Memory B cell (primary cell): ENCODE measurements at regions not wholly inside any gene's neighbourhood (a gene's known extent, or its start where the extent isn't known, plus 50 kb on each side); places are given as distances from the start of the nearest gene placed in this dataset.

Experiments
- ATAC-seq: fragments of 150-1000 bp; cut with Tn5 transposase; 2 replicates; pipeline ENCODE4 v1.10.0; 2021; ENCODE audit warnings: low read depth, mild to moderate bottlenecking, moderate library complexity
- DNase-seq, 2 donors: peaks; one replicate each; pipeline ENCODE4 v3.0.0; 2022; ENCODE audit warnings: low spot score in 2 of 2
- H3K27ac Mint-ChIP-seq: one replicate; pipeline ENCODE4 v1.8.0; 2022; ENCODE audit warnings: mild to moderate bottlenecking, moderate library complexity, mixed read lengths
- H3K27me3 Mint-ChIP-seq: one replicate; pipeline ENCODE4 v1.8.0; 2022; ENCODE audit warnings: mixed read lengths
- H3K36me3 Mint-ChIP-seq: one replicate; pipeline ENCODE4 v1.8.0; 2022; ENCODE audit warnings: mild to moderate bottlenecking, mixed read lengths
- H3K4me1 Mint-ChIP-seq: one replicate; pipeline ENCODE4 v1.8.0; 2022; ENCODE audit warnings: mixed read lengths
- H3K4me3 Mint-ChIP-seq: one replicate; pipeline ENCODE4 v1.8.0; 2022; ENCODE audit warnings: mild to moderate bottlenecking, moderate library complexity, mixed read lengths
- H3K9me3 Mint-ChIP-seq: one replicate; pipeline ENCODE4 v1.8.0; 2022; ENCODE audit warnings: mixed read lengths

GRCh38 chr1:195960580-195960979 is 647.7 kb downstream of the KCNT2 start:
- H3K27ac Mint-ChIP-seq: no peak overlapping the region
- ATAC-seq: no peak
- no peaks in the 10 kb centered on the region for H3K27me3 Mint-ChIP-seq
- H3K9me3 Mint-ChIP-seq: no peaks in the 10 kb centered on the region
- no peak for DNase-seq
- no peaks in the 10 kb centered on the region for H3K36me3 Mint-ChIP-seq
- no peaks in the 10 kb centered on the region for H3K4me1 Mint-ChIP-seq
- no peak overlapping the region for H3K4me3 Mint-ChIP-seq

GRCh38 chr1:195958131-195958530 is 650.1 kb downstream of the KCNT2 start:
- Mint-ChIP-seq H3K9me3 (no peaks in the 10 kb centered on the region), H3K27me3 (no peaks in the 10 kb centered on the region), H3K27ac (no peak overlapping the region), H3K4me3 (no peak overlapping the region), H3K36me3 (no peaks in the 10 kb centered on the region), H3K4me1 (no peaks in the 10 kb centered on the region)
- no peak for DNase-seq
- no peak for ATAC-seq

DNA sequence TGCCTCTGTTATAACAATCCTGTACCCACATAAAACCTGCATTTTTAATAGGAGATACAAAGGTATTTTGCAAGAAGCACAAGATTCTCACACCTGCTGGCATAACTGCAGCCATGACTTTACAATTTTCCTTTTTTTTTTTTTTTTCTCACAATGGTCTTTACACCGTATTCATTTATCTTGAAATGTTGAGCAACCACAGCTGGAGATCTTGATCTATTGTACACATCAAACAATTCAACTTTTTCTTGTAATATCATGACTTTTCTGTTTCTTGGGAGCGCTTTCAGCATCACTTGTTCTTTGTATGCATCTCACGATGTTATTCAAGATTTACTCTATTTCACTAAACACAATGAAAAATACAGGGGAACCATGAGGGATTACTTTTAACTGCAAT is 651.4 kb downstream of the KCNT2 start:
- no peaks in the 10 kb centered on the region for H3K9me3 Mint-ChIP-seq
- H3K36me3 Mint-ChIP-seq: no peaks in the 10 kb centered on the region
- no peak overlapping the region for H3K27ac Mint-ChIP-seq
- DNase-seq: no peak
- H3K27me3 Mint-ChIP-seq: no peaks in the 10 kb centered on the region
- no peaks in the 10 kb centered on the region for H3K4me1 Mint-ChIP-seq
- no peak for ATAC-seq
- no peak overlapping the region for H3K4me3 Mint-ChIP-seq

- H3K4me1 Mint-ChIP-seq: no peaks in the 10 kb centered on the region
- no peak for ATAC-seq
- no peak for DNase-seq
- no peaks in the 10 kb centered on the region for H3K27me3 Mint-ChIP-seq
- H3K27ac Mint-ChIP-seq: no peak overlapping the region
- H3K4me3 Mint-ChIP-seq: no peak overlapping the region
- no peaks in the 10 kb centered on the region for H3K9me3 Mint-ChIP-seq
- H3K36me3 Mint-ChIP-seq: no peaks in the 10 kb centered on the region
These were observed 653.4 kb downstream of the KCNT2 start for GRCh38 chr1:195954848-195955247.

DNA sequence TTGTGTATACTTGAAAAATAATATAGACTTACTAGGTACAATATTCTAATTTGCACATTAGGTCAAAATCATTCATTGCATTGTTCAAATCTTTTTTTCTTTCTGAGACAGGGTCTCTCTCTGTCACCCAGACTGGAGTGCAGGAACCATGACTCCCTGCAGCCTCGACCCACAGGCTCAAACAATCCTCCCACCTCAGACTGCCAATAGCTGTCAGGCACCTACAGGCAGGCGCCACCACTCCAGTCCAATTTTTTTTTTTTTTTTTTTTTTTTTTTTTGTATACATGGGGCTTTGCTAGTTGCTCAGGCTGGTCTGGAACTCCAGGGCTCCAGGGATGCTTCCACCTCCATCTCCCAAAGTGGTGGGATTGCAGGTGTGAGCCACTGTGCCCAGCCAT is 656.9 kb downstream of the KCNT2 start:
- Mint-ChIP-seq H3K27ac (no peak overlapping the region), H3K27me3 (no peaks in the 10 kb centered on the region), H3K9me3 (no peaks in the 10 kb centered on the region), H3K4me3 (no peak overlapping the region), H3K36me3 (no peaks in the 10 kb centered on the region), H3K4me1 (no peaks in the 10 kb centered on the region)
- ATAC-seq: no peak
- no peak for DNase-seq

DNA sequence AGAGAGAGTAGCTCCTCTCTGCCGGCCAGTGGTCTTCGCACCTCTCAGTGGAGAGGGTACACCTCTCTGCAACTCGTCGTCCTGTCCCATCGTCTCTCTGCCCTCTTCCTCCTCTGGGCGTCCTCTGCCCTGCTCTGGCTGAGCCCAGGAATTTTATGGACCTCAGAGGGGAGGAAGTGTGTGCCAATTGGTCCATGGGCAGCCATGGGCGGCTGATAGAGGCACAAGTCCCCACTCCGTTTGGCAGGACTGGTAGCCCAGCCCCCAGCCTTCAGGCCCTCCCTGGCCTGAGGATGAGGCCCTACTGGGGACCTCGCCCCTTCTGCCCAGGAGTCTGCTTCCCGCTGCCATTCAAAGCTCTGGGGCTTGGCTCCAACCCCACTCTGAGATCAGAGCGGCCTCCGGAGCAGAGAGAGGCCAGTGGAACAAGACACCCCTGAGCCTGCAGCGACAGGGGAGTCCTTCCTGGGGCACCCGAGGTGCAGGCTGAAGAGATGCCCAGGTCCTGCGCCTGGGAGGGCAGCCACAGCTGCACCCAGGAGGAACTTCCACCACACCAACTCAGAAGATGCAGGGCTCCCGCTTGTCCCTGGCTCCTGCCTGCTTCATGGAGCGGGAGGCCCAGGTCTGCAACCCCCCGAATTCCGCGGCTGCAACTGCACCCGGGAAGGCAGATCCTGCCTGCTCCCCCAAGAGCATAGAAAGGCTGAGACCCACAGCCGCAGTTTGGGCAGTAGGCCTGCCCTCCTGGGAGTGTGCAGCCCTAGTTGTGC is 659.9 kb downstream of the KCNT2 start:
- H3K4me3 Mint-ChIP-seq: no peak overlapping the region
- no peaks in the 10 kb centered on the region for H3K27me3 Mint-ChIP-seq
- H3K9me3 Mint-ChIP-seq: no peaks in the 10 kb centered on the region
- no peak for DNase-seq
- H3K27ac Mint-ChIP-seq: no peak overlapping the region
- no peaks in the 10 kb centered on the region for H3K36me3 Mint-ChIP-seq
- H3K4me1 Mint-ChIP-seq: no peaks in the 10 kb centered on the region
- ATAC-seq: no peak

DNA sequence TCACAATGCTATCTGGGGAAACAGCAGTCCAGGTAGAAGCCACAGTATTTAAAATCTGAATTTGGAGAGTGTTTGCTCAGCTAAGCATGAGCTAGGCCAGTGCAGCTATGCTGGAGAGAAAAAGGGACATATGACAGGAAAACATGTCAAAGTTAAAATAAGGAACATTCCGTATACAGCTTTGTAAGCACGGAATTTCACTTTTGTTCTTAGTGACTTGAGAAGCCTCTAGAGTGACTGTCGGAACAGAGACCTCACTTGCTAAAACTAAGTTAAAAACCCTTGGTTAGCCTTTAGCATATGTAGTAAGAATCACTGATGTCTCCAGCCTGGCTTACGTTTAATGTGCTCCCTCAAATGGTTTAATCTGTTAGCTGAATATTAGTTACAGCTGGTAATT is 661.7 kb downstream of the KCNT2 start:
- no peaks in the 10 kb centered on the region for H3K27me3 Mint-ChIP-seq
- no peak for ATAC-seq

DNA sequence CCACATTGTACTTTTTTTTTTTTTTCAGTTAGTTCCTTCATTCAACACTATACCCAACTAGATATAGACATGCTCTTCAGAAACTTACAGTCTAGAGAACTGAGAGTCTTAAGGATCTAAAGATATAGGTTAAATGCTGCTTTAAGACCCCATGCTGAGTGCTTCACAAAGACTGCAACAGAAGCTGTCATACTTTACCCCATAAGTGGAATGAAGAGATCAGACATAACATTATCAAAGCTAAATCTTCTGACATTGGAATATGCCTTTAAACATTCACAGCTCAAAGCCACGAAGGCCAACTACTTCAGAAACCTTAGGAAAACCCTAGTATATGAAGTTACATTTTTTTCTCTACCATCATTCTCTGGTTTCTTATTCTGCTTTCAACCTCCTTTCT is 666.4 kb downstream of the KCNT2 start:
- DNase-seq: no peak
- Mint-ChIP-seq H3K9me3 (peaks cover 1% of the 10 kb centered on the region), H3K36me3 (no peaks in the 10 kb centered on the region), H3K4me1 (no peaks in the 10 kb centered on the region), H3K27ac (no peak overlapping the region), H3K27me3 (no peaks in the 10 kb centered on the region), H3K4me3 (no peak overlapping the region)
- ATAC-seq: no peak

More for the DNA sequence above, 661.7 kb downstream of the KCNT2 start:
- Mint-ChIP-seq H3K36me3 (no peaks in the 10 kb centered on the region), H3K27ac (no peak overlapping the region), H3K4me3 (no peak overlapping the region), H3K9me3 (peaks cover 1% of the 10 kb centered on the region), H3K4me1 (no peaks in the 10 kb centered on the region)
- DNase-seq: no peak

- DNase-seq (no peak), ATAC-seq (no peak)
- no peaks in the 10 kb centered on the region for H3K4me1 Mint-ChIP-seq
- no peaks in the 10 kb centered on the region for H3K36me3 Mint-ChIP-seq
- H3K9me3 Mint-ChIP-seq: peaks cover 1% of the 10 kb centered on the region
- H3K4me3 Mint-ChIP-seq: no peak overlapping the region
- H3K27ac Mint-ChIP-seq: no peak overlapping the region
- no peaks in the 10 kb centered on the region for H3K27me3 Mint-ChIP-seq
These were observed 666.9 kb downstream of the KCNT2 start for GRCh38 chr1:195941314-195941713.

- H3K27ac Mint-ChIP-seq: no peak overlapping the region
- peaks cover 1% of the 10 kb centered on the region for H3K9me3 Mint-ChIP-seq
- DNase-seq: no peak
These were observed 668.4 kb downstream of the KCNT2 start for GRCh38 chr1:195939844-195940243.

DNA sequence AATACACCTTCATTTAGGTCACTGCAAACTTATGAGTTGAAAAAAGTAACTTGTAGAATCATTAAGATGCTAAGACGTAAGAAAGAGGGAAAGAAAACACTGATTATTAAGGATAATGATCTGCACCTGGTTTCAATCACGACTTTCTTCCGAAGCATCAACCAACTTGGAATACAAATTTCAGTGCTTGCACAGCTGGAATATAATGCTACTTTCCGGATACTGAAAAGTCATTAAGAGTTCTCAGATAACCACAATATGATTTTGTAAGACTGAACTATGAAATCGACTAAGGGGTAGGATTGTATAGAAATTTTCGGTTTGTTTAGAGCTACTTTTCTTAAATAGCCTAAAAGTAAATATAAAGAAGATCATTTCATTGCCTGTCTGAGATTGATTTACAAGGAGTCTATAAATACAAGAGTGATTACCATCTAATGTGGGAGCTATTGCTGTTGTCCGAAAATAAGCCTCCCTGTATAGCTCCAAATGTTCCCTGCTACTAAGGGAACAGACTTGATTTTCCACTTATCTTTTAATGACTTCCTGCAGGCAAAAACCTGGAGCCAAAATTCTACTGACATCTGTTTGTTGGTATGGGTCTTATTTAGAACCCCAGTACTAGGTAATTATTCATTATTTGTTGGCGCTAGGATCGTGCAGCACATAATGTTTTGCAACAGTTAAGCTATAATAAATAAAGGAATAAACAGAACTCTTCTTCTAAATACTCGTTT is 673.3 kb downstream of the KCNT2 start:
- Mint-ChIP-seq H3K4me3 (no peak overlapping the region), H3K27me3 (no peaks in the 10 kb centered on the region), H3K36me3 (no peaks in the 10 kb centered on the region), H3K27ac (no peak overlapping the region), H3K4me1 (no peaks in the 10 kb centered on the region), H3K9me3 (no peaks in the 10 kb centered on the region)
- no peak for DNase-seq
- no peak for ATAC-seq

More at GRCh38 chr1:195939844-195940243, 668.4 kb downstream of the KCNT2 start:
- no peaks in the 10 kb centered on the region for H3K4me1 Mint-ChIP-seq
- no peaks in the 10 kb centered on the region for H3K36me3 Mint-ChIP-seq
- ATAC-seq: no peak
- no peak overlapping the region for H3K4me3 Mint-ChIP-seq
- H3K27me3 Mint-ChIP-seq: no peaks in the 10 kb centered on the region

- Mint-ChIP-seq H3K27ac (no peak overlapping the region), H3K4me1 (no peaks in the 10 kb centered on the region), H3K9me3 (no peaks in the 10 kb centered on the region), H3K36me3 (no peaks in the 10 kb centered on the region), H3K4me3 (no peak overlapping the region), H3K27me3 (no peaks in the 10 kb centered on the region)
- DNase-seq (no peak), ATAC-seq (no peak)
These were observed 674.4 kb downstream of the KCNT2 start for GRCh38 chr1:195933835-195934234.

DNA sequence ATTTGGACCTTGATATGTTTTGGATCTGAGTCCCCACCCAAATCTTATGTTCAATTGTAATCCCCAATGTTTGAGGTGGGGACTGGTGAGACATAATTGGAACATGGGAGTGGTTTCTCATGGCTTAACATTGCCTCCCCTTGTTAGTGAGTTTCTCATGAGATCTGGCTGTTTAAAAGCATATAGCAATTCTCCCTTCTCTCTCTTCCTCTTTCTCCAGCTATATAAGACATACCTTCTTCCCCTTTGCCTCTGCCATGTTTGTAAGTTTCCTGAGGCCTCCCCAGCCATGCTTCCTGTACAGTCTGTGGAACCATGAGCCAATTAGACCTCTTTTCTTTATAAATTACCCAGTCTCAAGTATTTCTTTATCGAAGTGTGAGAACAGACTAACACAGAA is 692.4 kb downstream of the KCNT2 start:
- no peaks in the 10 kb centered on the region for H3K4me1 Mint-ChIP-seq
- ATAC-seq (no peak), DNase-seq (no peak)
- peaks cover 7% of the 10 kb centered on the region for H3K9me3 Mint-ChIP-seq
- no peaks in the 10 kb centered on the region for H3K27me3 Mint-ChIP-seq
- no peaks in the 10 kb centered on the region for H3K36me3 Mint-ChIP-seq
- no peak overlapping the region for H3K27ac Mint-ChIP-seq
- H3K4me3 Mint-ChIP-seq: no peak overlapping the region

DNA sequence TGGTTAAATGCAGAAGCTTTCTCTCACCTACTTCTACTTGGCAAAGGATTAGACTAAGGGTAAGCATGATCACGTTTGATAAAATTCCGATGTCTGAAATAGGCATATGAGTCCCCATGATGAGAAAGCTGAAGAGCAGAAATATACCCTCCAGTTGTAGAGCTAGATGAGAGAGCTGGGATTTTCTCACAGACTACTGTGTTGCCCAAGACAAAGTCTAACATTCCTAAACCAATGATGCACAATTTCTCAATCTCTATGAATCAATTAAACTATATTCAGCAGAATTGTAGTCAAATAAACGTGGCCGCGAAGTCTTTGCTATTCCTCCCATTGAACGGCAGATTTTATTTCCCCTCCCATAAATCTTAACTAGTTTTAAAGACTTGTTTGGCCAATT is 699.2 kb downstream of the KCNT2 start:
- H3K27ac Mint-ChIP-seq: no peak overlapping the region

DNA sequence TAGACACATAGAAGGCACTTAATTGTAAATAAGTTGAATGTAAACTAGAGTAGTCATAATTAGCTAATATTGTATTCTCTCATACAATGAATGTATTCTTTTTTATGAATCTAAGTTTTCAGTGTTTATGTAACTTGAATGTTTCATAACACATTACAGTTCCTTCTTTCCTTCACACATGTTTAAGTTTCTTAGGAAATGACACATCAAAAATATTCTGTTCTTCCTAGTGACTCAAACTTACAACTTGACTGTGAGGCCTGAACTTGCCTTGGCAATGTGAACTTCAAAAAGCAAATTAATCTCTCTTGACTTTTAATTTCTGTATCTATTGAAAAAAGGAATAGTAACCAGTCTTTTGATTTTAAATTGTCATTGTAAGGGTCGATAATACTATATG is 700.1 kb downstream of the KCNT2 start:
- H3K27ac Mint-ChIP-seq: no peak overlapping the region
- no peak overlapping the region for H3K4me3 Mint-ChIP-seq
- H3K4me1 Mint-ChIP-seq: no peaks in the 10 kb centered on the region
- DNase-seq (no peak), ATAC-seq (no peak)
- H3K27me3 Mint-ChIP-seq: no peaks in the 10 kb centered on the region
- H3K36me3 Mint-ChIP-seq: no peaks in the 10 kb centered on the region
- H3K9me3 Mint-ChIP-seq: no peaks in the 10 kb centered on the region

More for the DNA sequence above, 699.2 kb downstream of the KCNT2 start:
- no peak overlapping the region for H3K4me3 Mint-ChIP-seq
- no peaks in the 10 kb centered on the region for H3K9me3 Mint-ChIP-seq
- no peak for DNase-seq
- H3K4me1 Mint-ChIP-seq: no peaks in the 10 kb centered on the region
- H3K36me3 Mint-ChIP-seq: no peaks in the 10 kb centered on the region
- H3K27me3 Mint-ChIP-seq: no peaks in the 10 kb centered on the region
- no peak for ATAC-seq
